ENCODE measurements at regions not wholly inside any gene's neighbourhood (a gene's known extent, or its start where the extent isn't known, plus 50 kb on each side); places are given as distances from the start of the nearest gene placed in this dataset.

DNA sequence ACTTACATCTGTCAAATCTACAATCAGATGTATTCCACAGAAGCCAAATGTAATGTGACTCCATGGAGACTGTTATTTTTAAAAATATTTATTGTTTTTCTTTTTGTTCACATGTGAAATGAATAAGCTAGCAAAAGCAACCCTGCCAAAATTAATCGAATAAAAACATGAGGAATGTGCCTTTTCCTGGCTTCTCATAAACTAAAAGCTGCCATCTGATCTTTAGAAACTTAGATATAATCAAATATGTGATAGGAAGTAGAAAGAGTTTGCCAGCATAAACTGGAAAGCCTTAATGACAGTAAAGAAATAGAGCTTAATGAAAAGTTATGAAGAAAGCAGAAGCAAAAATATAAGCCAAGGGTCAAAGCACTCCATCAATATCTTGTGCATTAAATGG is 1724.7 kb upstream of the WWC1 start:
- no peak overlapping the region for H3K27ac ChIP-seq (ENCODE audit: low read depth, low read length)
- H3K4me1 Mint-ChIP-seq, result no peaks in the 10 kb centered on the region
- H3K27ac Mint-ChIP-seq, result no peak overlapping the region
- H3K27me3 Mint-ChIP-seq, result no peaks in the 10 kb centered on the region
- H3K4me3 ChIP-seq (ENCODE audit: low read length in 2 of 2), result no peak overlapping the region
- ChIA-PET POLR2A (ENCODE audit: partially characterized antibody) (no interaction called here), CTCF (ENCODE audit: partially characterized antibody) (no interaction called here)
- peaks cover 3 to 17% (median 8%) of the 10 kb centered on the region in 8 donors for H3K9me3 Mint-ChIP-seq
- no peaks in the 10 kb centered on the region for H3K36me3 Mint-ChIP-seq
- no peak overlapping the region for H3K4me3 Mint-ChIP-seq
- no peaks in the 10 kb centered on the region for H3K27me3 ChIP-seq (ENCODE audit: insufficient read depth, low read length)
- DNase-seq, result no peak
- no peaks in the 10 kb centered on the region for H3K4me1 ChIP-seq (ENCODE audit: insufficient read depth, low read length)
- H3K36me3 ChIP-seq (ENCODE audit: insufficient read depth, low read length), result no peaks in the 10 kb centered on the region
- intact Hi-C loops (cut with micrococcal nuclease), result no loop called here
- no peaks in the 10 kb centered on the region for H3K9me3 ChIP-seq (ENCODE audit: control insufficient read depth in 1 of 2, low read length in 2 of 2)

DNA sequence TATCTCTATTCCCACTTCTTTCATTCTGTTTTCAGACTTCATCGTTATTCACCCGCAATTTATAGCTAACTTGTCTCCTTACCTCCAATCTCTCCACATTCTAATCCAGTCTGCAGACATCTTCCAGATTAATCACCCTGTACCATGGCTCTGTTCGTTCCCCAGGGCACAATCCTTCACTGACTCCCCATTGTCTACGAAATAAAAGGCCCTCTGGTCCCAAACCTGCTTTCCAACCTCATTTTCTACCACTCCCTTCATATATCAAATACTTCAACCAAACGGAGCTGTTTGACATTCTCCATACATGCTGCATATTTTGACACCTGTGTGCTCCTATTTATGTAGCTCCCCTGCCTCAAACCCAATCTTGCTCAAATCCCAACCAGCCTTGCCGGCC is 1720.6 kb upstream of the WWC1 start:
- intact Hi-C loops (cut with micrococcal nuclease), result no loop called here
- ChIA-PET CTCF (ENCODE audit: partially characterized antibody) (no interaction called here), POLR2A (ENCODE audit: partially characterized antibody) (no interaction called here)

DNA sequence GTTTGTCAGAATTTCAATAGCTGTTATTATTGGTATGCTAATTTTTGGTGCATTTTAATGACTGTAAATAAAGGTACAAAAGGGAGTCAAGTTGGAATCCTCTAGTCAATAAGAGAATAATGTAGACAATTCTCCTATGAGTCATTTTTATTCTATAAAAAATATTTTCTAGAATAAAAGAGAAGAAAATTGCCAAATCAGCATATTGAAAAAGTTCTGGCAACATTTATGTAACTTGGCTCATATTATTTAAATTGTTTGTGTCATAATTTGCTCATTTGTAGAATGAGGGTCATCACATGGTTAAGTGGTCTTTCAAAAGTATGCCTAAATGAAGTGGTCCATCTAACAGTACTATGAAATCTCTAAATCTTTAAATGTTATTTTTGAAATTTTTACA is 1719.8 kb upstream of the WWC1 start:
- no peaks in the 10 kb centered on the region for H3K36me3 Mint-ChIP-seq
- no peaks in the 10 kb centered on the region for H3K4me1 ChIP-seq (ENCODE audit: insufficient read depth, low read length)
- no peak for DNase-seq
- no peak overlapping the region for H3K27ac ChIP-seq (ENCODE audit: low read depth, low read length)
- no peaks in the 10 kb centered on the region for H3K9me3 ChIP-seq (ENCODE audit: control insufficient read depth in 1 of 2, low read length in 2 of 2)
- no peaks in the 10 kb centered on the region for H3K4me1 Mint-ChIP-seq
- ChIA-PET CTCF (ENCODE audit: partially characterized antibody) (no interaction called here), POLR2A (ENCODE audit: partially characterized antibody) (no interaction called here)
- no peaks in the 10 kb centered on the region for H3K27me3 ChIP-seq (ENCODE audit: insufficient read depth, low read length)
- H3K4me3 ChIP-seq (ENCODE audit: low read length in 2 of 2), result no peak overlapping the region
- H3K27ac Mint-ChIP-seq, result no peak overlapping the region
- no peak overlapping the region for H3K4me3 Mint-ChIP-seq
- intact Hi-C loops (cut with micrococcal nuclease), result no loop called here
- H3K9me3 Mint-ChIP-seq, result peaks cover 3 to 21% (median 13%) of the 10 kb centered on the region in 8 donors
- H3K36me3 ChIP-seq (ENCODE audit: insufficient read depth, low read length), result no peaks in the 10 kb centered on the region
- H3K27me3 Mint-ChIP-seq, result no peaks in the 10 kb centered on the region

More for the DNA sequence above, 1720.6 kb upstream of the WWC1 start:
- no peak overlapping the region for H3K4me3 ChIP-seq (ENCODE audit: low read length in 2 of 2)
- Mint-ChIP-seq H3K27me3 (no peaks in the 10 kb centered on the region), H3K9me3 (peaks cover 3 to 21% (median 13%) of the 10 kb centered on the region in 8 donors), H3K4me3 (no peak overlapping the region), H3K36me3 (no peaks in the 10 kb centered on the region), H3K4me1 (no peaks in the 10 kb centered on the region), H3K27ac (no peak overlapping the region)
- DNase-seq, result no peak
- no peaks in the 10 kb centered on the region for H3K36me3 ChIP-seq (ENCODE audit: insufficient read depth, low read length)
- H3K27me3 ChIP-seq (ENCODE audit: insufficient read depth, low read length), result no peaks in the 10 kb centered on the region
- H3K4me1 ChIP-seq (ENCODE audit: insufficient read depth, low read length), result no peaks in the 10 kb centered on the region
- no peak overlapping the region for H3K27ac ChIP-seq (ENCODE audit: low read depth, low read length)
- no peaks in the 10 kb centered on the region for H3K9me3 ChIP-seq (ENCODE audit: control insufficient read depth in 1 of 2, low read length in 2 of 2)

- H3K4me1 Mint-ChIP-seq, result no peaks in the 10 kb centered on the region
- Histone ChIP-seq H3K4me3 (ENCODE audit: low read length in 2 of 2) (no peak overlapping the region), H3K4me1 (ENCODE audit: insufficient read depth, low read length) (no peaks in the 10 kb centered on the region), H3K27me3 (ENCODE audit: insufficient read depth, low read length) (no peaks in the 10 kb centered on the region), H3K36me3 (ENCODE audit: insufficient read depth, low read length) (no peaks in the 10 kb centered on the region), H3K27ac (ENCODE audit: low read depth, low read length) (no peak overlapping the region), H3K9me3 (ENCODE audit: control insufficient read depth in 1 of 2, low read length in 2 of 2) (no peaks in the 10 kb centered on the region)
- no peaks in the 10 kb centered on the region for H3K27me3 Mint-ChIP-seq
- no peak overlapping the region for H3K27ac Mint-ChIP-seq
- no peaks in the 10 kb centered on the region for H3K36me3 Mint-ChIP-seq
- H3K9me3 Mint-ChIP-seq, result peaks cover 3 to 16% (median 10%) of the 10 kb centered on the region in 8 donors
- ChIA-PET CTCF (ENCODE audit: partially characterized antibody) (no interaction called here), POLR2A (ENCODE audit: partially characterized antibody) (no interaction called here)
- intact Hi-C loops (cut with micrococcal nuclease), result no loop called here
- H3K4me3 Mint-ChIP-seq, result no peak overlapping the region
- DNase-seq, result no peak
Observed at GRCh38 chr5:166576323-166576722, 1715.1 kb upstream of the WWC1 start.

DNA sequence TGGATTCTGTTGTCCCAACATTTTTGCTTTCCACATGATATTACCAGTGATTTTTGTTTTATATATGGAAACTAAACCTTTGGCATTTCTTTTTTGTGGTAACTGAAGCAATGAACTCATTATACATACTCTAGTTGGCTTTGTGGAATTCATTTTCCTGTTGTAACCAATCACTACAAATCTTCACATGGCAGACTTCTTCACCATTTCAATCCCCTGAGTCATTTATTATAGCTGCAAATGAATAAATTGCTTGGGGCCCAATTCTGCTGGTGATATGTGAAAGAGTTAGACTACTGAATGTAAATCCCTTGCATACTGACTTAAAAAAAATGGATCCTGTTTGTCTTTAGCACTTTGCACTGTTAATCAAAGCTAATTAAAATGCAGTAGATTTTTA is 1709.6 kb upstream of the WWC1 start:
- intact Hi-C loops (cut with micrococcal nuclease), result no loop called here
- H3K27me3 Mint-ChIP-seq, result no peaks in the 10 kb centered on the region
- no peak overlapping the region for H3K4me3 Mint-ChIP-seq
- H3K36me3 Mint-ChIP-seq, result no peaks in the 10 kb centered on the region
- H3K9me3 ChIP-seq (ENCODE audit: control insufficient read depth in 1 of 2, low read length in 2 of 2), result peaks cover 0 to 3% of the 10 kb centered on the region in 2 donors
- H3K36me3 ChIP-seq (ENCODE audit: insufficient read depth, low read length), result no peaks in the 10 kb centered on the region
- CTCF ChIA-PET (ENCODE audit: partially characterized antibody), result no interaction called here
- no peak overlapping the region for H3K27ac Mint-ChIP-seq
- no peak overlapping the region for H3K4me3 ChIP-seq (ENCODE audit: low read length in 2 of 2)
- no peak for DNase-seq
- POLR2A ChIA-PET (ENCODE audit: partially characterized antibody), result no interaction called here
- no peak overlapping the region for H3K27ac ChIP-seq (ENCODE audit: low read depth, low read length)
- peaks cover 2 to 16% (median 6%) of the 10 kb centered on the region in 8 donors for H3K9me3 Mint-ChIP-seq
- no peaks in the 10 kb centered on the region for H3K27me3 ChIP-seq (ENCODE audit: insufficient read depth, low read length)
- H3K4me1 Mint-ChIP-seq, result no peaks in the 10 kb centered on the region
- no peaks in the 10 kb centered on the region for H3K4me1 ChIP-seq (ENCODE audit: insufficient read depth, low read length)

DNA sequence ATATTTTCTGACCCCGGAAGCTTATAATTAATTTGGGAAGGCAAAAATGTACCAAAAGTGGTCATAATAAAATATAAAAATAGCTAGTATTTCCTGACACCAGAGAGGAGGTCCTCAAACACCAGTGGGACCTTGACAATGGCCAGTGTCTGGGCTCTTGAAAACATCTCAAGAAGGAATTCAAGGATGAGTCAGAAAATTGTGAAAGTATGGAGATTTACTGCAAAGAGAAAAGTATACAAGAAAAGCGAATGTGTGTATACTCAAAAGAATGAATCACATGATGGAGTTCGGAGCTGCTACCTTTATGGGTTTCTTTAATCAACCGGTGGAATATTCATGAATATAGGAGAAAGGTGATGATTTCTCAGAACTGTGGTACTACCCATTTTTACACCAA is 1709.0 kb upstream of the WWC1 start:
- Mint-ChIP-seq H3K9me3 (peaks cover 2 to 16% (median 6%) of the 10 kb centered on the region in 8 donors), H3K4me3 (no peak overlapping the region), H3K4me1 (no peaks in the 10 kb centered on the region), H3K36me3 (no peaks in the 10 kb centered on the region), H3K27me3 (no peaks in the 10 kb centered on the region), H3K27ac (no peak overlapping the region)
- Histone ChIP-seq H3K4me3 (ENCODE audit: low read length in 2 of 2) (no peak overlapping the region), H3K9me3 (ENCODE audit: control insufficient read depth in 1 of 2, low read length in 2 of 2) (peaks cover 0 to 3% of the 10 kb centered on the region in 2 donors), H3K27ac (ENCODE audit: low read depth, low read length) (no peak overlapping the region), H3K27me3 (ENCODE audit: insufficient read depth, low read length) (no peaks in the 10 kb centered on the region), H3K4me1 (ENCODE audit: insufficient read depth, low read length) (no peaks in the 10 kb centered on the region), H3K36me3 (ENCODE audit: insufficient read depth, low read length) (no peaks in the 10 kb centered on the region)
- POLR2A ChIA-PET (ENCODE audit: partially characterized antibody), result no interaction called here
- CTCF ChIA-PET (ENCODE audit: partially characterized antibody), result no interaction called here
- DNase-seq, result no peak
- intact Hi-C loops (cut with micrococcal nuclease), result no loop called here

- no peak overlapping the region for H3K4me3 Mint-ChIP-seq
- no peaks in the 10 kb centered on the region for H3K27me3 ChIP-seq (ENCODE audit: insufficient read depth, low read length)
- no peaks in the 10 kb centered on the region for H3K4me1 ChIP-seq (ENCODE audit: insufficient read depth, low read length)
- no peak overlapping the region for H3K4me3 ChIP-seq (ENCODE audit: low read length in 2 of 2)
- H3K27me3 Mint-ChIP-seq, result no peaks in the 10 kb centered on the region
- no peak overlapping the region for H3K27ac ChIP-seq (ENCODE audit: low read depth, low read length)
- POLR2A ChIA-PET (ENCODE audit: partially characterized antibody), result no interaction called here
- CTCF ChIA-PET (ENCODE audit: partially characterized antibody), result no interaction called here
- no peak for DNase-seq
- no peaks in the 10 kb centered on the region for H3K36me3 ChIP-seq (ENCODE audit: insufficient read depth, low read length)
- H3K9me3 Mint-ChIP-seq, result peaks cover 0 to 30% (median 5%) of the 10 kb centered on the region in 8 donors
- intact Hi-C loops (cut with micrococcal nuclease), result no loop called here
- no peaks in the 10 kb centered on the region for H3K9me3 ChIP-seq (ENCODE audit: control insufficient read depth in 1 of 2, low read length in 2 of 2)
- H3K36me3 Mint-ChIP-seq, result peaks cover 0 to 2% of the 10 kb centered on the region in 2 donors
- H3K4me1 Mint-ChIP-seq, result no peaks in the 10 kb centered on the region
- no peak overlapping the region for H3K27ac Mint-ChIP-seq
Observed at GRCh38 chr5:166594567-166594966, 1696.9 kb upstream of the WWC1 start.

- intact Hi-C loops (cut with micrococcal nuclease), result no loop called here
- Mint-ChIP-seq H3K4me1 (no peaks in the 10 kb centered on the region), H3K27ac (no peak overlapping the region), H3K4me3 (no peak overlapping the region), H3K9me3 (peaks cover 0 to 36% (median 5%) of the 10 kb centered on the region in 8 donors), H3K27me3 (no peaks in the 10 kb centered on the region), H3K36me3 (peaks cover 0 to 2% of the 10 kb centered on the region in 2 donors)
- no peak overlapping the region for H3K4me3 ChIP-seq (ENCODE audit: low read length in 2 of 2)
- no peaks in the 10 kb centered on the region for H3K27me3 ChIP-seq (ENCODE audit: insufficient read depth, low read length)
- H3K36me3 ChIP-seq (ENCODE audit: insufficient read depth, low read length), result no peaks in the 10 kb centered on the region
- H3K9me3 ChIP-seq (ENCODE audit: control insufficient read depth in 1 of 2, low read length in 2 of 2), result no peaks in the 10 kb centered on the region
- DNase-seq, result no peak
- ChIA-PET CTCF (ENCODE audit: partially characterized antibody) (no interaction called here), POLR2A (ENCODE audit: partially characterized antibody) (no interaction called here)
- H3K4me1 ChIP-seq (ENCODE audit: insufficient read depth, low read length), result no peaks in the 10 kb centered on the region
- no peak overlapping the region for H3K27ac ChIP-seq (ENCODE audit: low read depth, low read length)
Observed at GRCh38 chr5:166595274-166595951, 1696.0 kb upstream of the WWC1 start.

All from CD4-positive, alpha-beta memory T cell (primary cell).